ENCODE measurements at regions not wholly inside any gene's neighbourhood (a gene's known extent, or its start where the extent isn't known, plus 50 kb on each side); places are given as distances from the start of the nearest gene placed in this dataset.

- Histone ChIP-seq H3K9me3 (ENCODE audit: low read length) (no peaks in the 10 kb centered on the region), H2AFZ (ENCODE audit: low read length) (no peak overlapping the region), H3K79me2 (ENCODE audit: insufficient read depth, low read length) (no peaks in the 10 kb centered on the region), H3K36me3 (replicated peaks in 1 of 2; ENCODE audit: control insufficient read depth in 1 of 2, insufficient read depth in 2 of 2, low read length in 2 of 2) (no peaks in the 10 kb centered on the region), H4K20me1 (ENCODE audit: insufficient read depth, low read length) (no peaks in the 10 kb centered on the region), H3K27me3 (ENCODE audit: control insufficient read depth in 1 of 2, insufficient read depth in 2 of 2, low read length in 2 of 2) (no peaks in the 10 kb centered on the region), H3K4me2 (ENCODE audit: low read depth, low read length) (no peak overlapping the region), H3K4me3 (replicated peaks in 1 of 3; ENCODE audit: insufficient read depth in 1 of 3, low read depth in 2 of 3, low read length in 3 of 3) (no peak overlapping the region), H3K27ac (ENCODE audit: extremely low read length, insufficient read depth, low read length) (no peak overlapping the region), H3K9ac (ENCODE audit: insufficient read depth, low read depth, low read length) (no peak overlapping the region), H3K4me1 (ENCODE audit: insufficient read depth, low read length) (no peaks in the 10 kb centered on the region)
- in situ Hi-C loops (cut with HindIII; ENCODE audit: extremely low pct_ligation_motif_present, low pct_unique_long_range_greater_than_20kb) = no loop called here
- no TSS peak for BruUV-seq (replicated peaks)
- CTCF ChIA-PET (ENCODE audit: low intra/inter-chr PET ratio, low total read pairs) = no interaction called here
- ATAC-seq (no peak), FAIRE-seq (no peak), DNase-seq (ENCODE audit: low spot score) (no peak)
- POLR2A ChIA-PET = no interaction called here
- WGBS (ENCODE audit: low lambda C conversion rate) = 12% methylated on average over 1 of the region's 1 CpG
- TF ChIP-seq PRPF4 (IDR thresholded peaks at IDR 0.05; ENCODE audit: low read depth, low read length, poor library complexity, severe bottlenecking) (no peak), FOXM1 (CRISPR knock-in tag; IDR thresholded peaks at IDR 0.05) (no peak), KLF6 (CRISPR knock-in tag; IDR thresholded peaks at IDR 0.05) (no peak), ZSCAN29 (CRISPR knock-in tag; conservative IDR thresholded peaks at IDR 0.05) (no peak), SIX4 (CRISPR knock-in tag; IDR thresholded peaks at IDR 0.05) (no peak), RFX5 (IDR thresholded peaks at IDR 0.05; ENCODE audit: low read depth, low read length) (no peak), ZNF101 (CRISPR knock-in tag; IDR thresholded peaks at IDR 0.05; ENCODE audit: borderline replicate concordance, low read depth) (no peak), ZBTB37 (CRISPR knock-in tag; IDR thresholded peaks at IDR 0.05) (no peak)
- intact Hi-C loops (cut with micrococcal nuclease; ENCODE audit: unreplicated experiment) = no loop called here
Observed at GRCh38 chr2:19272941-19273470, 85.4 kb downstream of the OSR1 start.

GRCh38 chr2:19272039-19272438, 86.4 kb downstream of the OSR1 start:
- BruUV-seq (replicated peaks) = no TSS peak
- Histone ChIP-seq H2AFZ (ENCODE audit: low read length) (no peak overlapping the region), H3K27ac (ENCODE audit: extremely low read length, insufficient read depth, low read length) (no peak overlapping the region), H3K9ac (ENCODE audit: insufficient read depth, low read depth, low read length) (no peak overlapping the region), H3K27me3 (ENCODE audit: control insufficient read depth in 1 of 2, insufficient read depth in 2 of 2, low read length in 2 of 2) (no peaks in the 10 kb centered on the region), H3K4me1 (ENCODE audit: insufficient read depth, low read length) (no peaks in the 10 kb centered on the region), H3K9me3 (ENCODE audit: low read length) (no peaks in the 10 kb centered on the region), H4K20me1 (ENCODE audit: insufficient read depth, low read length) (no peaks in the 10 kb centered on the region), H3K4me3 (replicated peaks in 1 of 3; ENCODE audit: insufficient read depth in 1 of 3, low read depth in 2 of 3, low read length in 3 of 3) (no peak overlapping the region), H3K4me2 (ENCODE audit: low read depth, low read length) (no peak overlapping the region), H3K79me2 (ENCODE audit: insufficient read depth, low read length) (no peaks in the 10 kb centered on the region), H3K36me3 (replicated peaks in 1 of 2; ENCODE audit: control insufficient read depth in 1 of 2, insufficient read depth in 2 of 2, low read length in 2 of 2) (no peaks in the 10 kb centered on the region)
- DNase-seq (ENCODE audit: low spot score) (no peak), ATAC-seq (no peak), FAIRE-seq (no peak)
- TF ChIP-seq MTA1 (CRISPR knock-in tag; IDR thresholded peaks at IDR 0.05; ENCODE audit: borderline replicate concordance) = no peak
- 37% methylated on average over 4 of the region's 4 CpGs for WGBS (ENCODE audit: low lambda C conversion rate)
- in situ Hi-C loops (cut with HindIII; ENCODE audit: extremely low pct_ligation_motif_present, low pct_unique_long_range_greater_than_20kb) (no loop called here), intact Hi-C loops (cut with micrococcal nuclease; ENCODE audit: unreplicated experiment) (no loop called here)
- ChIA-PET CTCF (ENCODE audit: low intra/inter-chr PET ratio, low total read pairs) (no interaction called here), POLR2A (no interaction called here)
